ENCODE measurements at regions not wholly inside any gene's neighbourhood (a gene's known extent, or its start where the extent isn't known, plus 50 kb on each side); places are given as distances from the start of the nearest gene placed in this dataset.

DNA sequence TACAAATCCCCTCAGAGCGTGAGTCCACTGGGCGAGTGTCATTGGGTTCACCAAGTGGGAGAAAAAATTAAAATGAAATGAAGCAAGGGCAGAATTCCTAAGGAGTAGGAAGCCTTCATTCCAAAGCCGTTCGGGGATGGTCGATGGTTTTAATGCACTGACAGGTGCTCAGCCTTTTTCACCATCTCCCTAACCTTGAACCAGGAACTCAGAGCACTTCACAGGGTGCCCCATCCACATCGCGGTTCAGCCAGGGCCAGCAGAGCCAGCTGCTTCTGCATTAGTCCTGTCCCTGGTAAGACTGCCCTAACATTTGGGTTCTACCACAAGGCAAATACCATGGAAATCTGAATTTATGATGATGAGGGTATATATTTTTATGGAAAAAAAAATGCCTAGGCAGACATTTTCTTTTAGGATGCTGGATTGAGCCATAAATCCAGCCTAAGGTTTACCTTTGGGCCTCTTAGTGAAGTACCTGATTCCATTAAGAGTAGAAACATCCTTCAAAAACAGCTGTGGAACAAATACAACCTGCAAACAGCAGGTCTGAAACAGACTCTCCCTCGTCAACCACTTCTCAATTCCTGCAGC, 203.5 kb upstream of the RNF32 start:
- TF ChIP-seq, protein P1, sequence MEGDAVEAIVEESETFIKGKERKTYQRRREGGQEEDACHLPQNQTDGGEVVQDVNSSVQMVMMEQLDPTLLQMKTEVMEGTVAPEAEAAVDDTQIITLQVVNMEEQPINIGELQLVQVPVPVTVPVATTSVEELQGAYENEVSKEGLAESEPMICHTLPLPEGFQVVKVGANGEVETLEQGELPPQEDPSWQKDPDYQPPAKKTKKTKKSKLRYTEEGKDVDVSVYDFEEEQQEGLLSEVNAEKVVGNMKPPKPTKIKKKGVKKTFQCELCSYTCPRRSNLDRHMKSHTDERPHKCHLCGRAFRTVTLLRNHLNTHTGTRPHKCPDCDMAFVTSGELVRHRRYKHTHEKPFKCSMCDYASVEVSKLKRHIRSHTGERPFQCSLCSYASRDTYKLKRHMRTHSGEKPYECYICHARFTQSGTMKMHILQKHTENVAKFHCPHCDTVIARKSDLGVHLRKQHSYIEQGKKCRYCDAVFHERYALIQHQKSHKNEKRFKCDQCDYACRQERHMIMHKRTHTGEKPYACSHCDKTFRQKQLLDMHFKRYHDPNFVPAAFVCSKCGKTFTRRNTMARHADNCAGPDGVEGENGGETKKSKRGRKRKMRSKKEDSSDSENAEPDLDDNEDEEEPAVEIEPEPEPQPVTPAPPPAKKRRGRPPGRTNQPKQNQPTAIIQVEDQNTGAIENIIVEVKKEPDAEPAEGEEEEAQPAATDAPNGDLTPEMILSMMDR (IDR thresholded peaks at IDR 0.05 in 4 of 5, conservative IDR thresholded peaks at IDR 0.05 in 1 of 5) = no peak
- TF ChIP-seq POLR2A (IDR thresholded peaks at IDR 0.05) = no peak

Measured in gastrocnemius medialis (tissue), 4 donors.